ENCODE measurements at regions not wholly inside any gene's neighbourhood (a gene's known extent, or its start where the extent isn't known, plus 50 kb on each side); places are given as distances from the start of the nearest gene placed in this dataset.

DNA sequence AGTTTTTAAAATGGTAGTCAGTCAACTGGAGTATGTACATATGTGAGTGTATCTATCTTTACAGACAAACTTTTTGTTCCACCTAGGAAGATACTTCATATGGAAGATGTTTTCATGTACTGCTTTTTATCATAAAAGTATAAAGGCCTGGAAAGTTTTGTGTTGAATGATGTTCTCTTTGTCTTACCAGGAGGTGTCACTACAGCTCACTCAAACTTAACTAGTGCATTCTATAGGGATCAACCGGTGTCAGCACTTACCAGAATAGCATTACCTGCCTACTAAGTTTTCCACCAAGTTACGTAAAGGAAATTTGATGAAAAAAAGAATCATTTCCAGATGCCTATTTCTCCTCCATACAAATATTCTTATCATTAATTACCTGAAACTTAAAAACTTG is 522.6 kb upstream of the SEMA6D start:
- TF ChIP-seq, protein P1, sequence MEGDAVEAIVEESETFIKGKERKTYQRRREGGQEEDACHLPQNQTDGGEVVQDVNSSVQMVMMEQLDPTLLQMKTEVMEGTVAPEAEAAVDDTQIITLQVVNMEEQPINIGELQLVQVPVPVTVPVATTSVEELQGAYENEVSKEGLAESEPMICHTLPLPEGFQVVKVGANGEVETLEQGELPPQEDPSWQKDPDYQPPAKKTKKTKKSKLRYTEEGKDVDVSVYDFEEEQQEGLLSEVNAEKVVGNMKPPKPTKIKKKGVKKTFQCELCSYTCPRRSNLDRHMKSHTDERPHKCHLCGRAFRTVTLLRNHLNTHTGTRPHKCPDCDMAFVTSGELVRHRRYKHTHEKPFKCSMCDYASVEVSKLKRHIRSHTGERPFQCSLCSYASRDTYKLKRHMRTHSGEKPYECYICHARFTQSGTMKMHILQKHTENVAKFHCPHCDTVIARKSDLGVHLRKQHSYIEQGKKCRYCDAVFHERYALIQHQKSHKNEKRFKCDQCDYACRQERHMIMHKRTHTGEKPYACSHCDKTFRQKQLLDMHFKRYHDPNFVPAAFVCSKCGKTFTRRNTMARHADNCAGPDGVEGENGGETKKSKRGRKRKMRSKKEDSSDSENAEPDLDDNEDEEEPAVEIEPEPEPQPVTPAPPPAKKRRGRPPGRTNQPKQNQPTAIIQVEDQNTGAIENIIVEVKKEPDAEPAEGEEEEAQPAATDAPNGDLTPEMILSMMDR (IDR thresholded peaks at IDR 0.05), result peak in 1 of 7 experiments; percentile 10
- no peak for TF ChIP-seq POLR2A (IDR thresholded peaks at IDR 0.05)

Data from body of pancreas (tissue), 4 donors.